HepG2 (cell line): ENCODE measurements at regions not wholly inside any gene's neighbourhood (a gene's known extent, or its start where the extent isn't known, plus 50 kb on each side); places are given as distances from the start of the nearest gene placed in this dataset.

Experiments used
- ATAC-seq: fragments of 200-7000 bp; cut with Tn5 transposase; 3 replicates; pipeline ENCODE4 v1.9.1; 2020; ENCODE audit warnings: mild to moderate bottlenecking, moderate library complexity
- BruUV-seq: library from RNA; stranded (reverse); fragments of 400-500 nt; replicated peaks from 2 replicates; lab custom pipeline; 2021; lab: Mats Ljungman, UMichigan
- CTCF ChIA-PET: fragments of 300-600 bp; formaldehyde crosslinking; extraction: SDS; loops from one replicate; lab custom pipeline; 2021; ENCODE audit warnings: low total read pairs, inconsistent platforms, low intra/inter-chr PET ratio; lab: Yijun Ruan, JAX
- POLR2A ChIA-PET: fragments of 350-600 bp; sonication (Branson Sonifier 250); formaldehyde crosslinking; loops from one replicate; lab custom pipeline; 2020; ENCODE audit warnings: antibody characterized with exemption, inconsistent platforms; lab: Yijun Ruan, JAX
- DNase-seq: peaks from one replicate; pipeline ENCODE4 v3.0.0-alpha.2; 2015; ENCODE audit warnings: low spot score
- FAIRE-seq: peaks from 3 replicates; lab custom pipeline; 2011; peaks lifted over from hg19 to GRCh38; lab: Jason Lieb, UNC
- H2AFZ ChIP-seq: one replicate; pipeline ENCODE4 v1.6.1; 2011; ENCODE audit warnings: low read length, inconsistent platforms
- H3K27ac ChIP-seq: fragments of 300-600 bp; 3 replicates; pipeline ENCODE4 v1.8.0; 2011; ENCODE audit warnings: mixed run types, mild to moderate bottlenecking, mixed read lengths, low read length, inconsistent platforms; ENCODE audit not compliant: insufficient read depth; ENCODE audit errors: extremely low read length
- H3K27me3 ChIP-seq, 2 experiments: fragments of 200-600 bp in 1 of 2; 2 replicates in 1 of 2; 3 replicates in 1 of 2; pipeline versions ENCODE4 v1.6.0 to v1.8.0; 2011; ENCODE audit warnings: low read length in 2 of 2, mild to moderate bottlenecking in 2 of 2, moderate library complexity in 2 of 2, inconsistent platforms in 1 of 2; ENCODE audit not compliant: insufficient read depth in 2 of 2, control insufficient read depth in 1 of 2
- H3K36me3 ChIP-seq, 2 experiments: fragments of 200-600 bp in 1 of 2; replicated peaks in 1 of 2; 2 replicates in 1 of 2; 3 replicates in 1 of 2; pipeline versions ENCODE4 v1.5.1 to v1.8.0; 2011; ENCODE audit warnings: low read length in 2 of 2, inconsistent platforms in 1 of 2; ENCODE audit not compliant: insufficient read depth in 2 of 2, control insufficient read depth in 1 of 2
- H3K4me1 ChIP-seq: 2 replicates; pipeline ENCODE4 v1.5.1; 2012; ENCODE audit warnings: low read length, inconsistent platforms; ENCODE audit not compliant: insufficient read depth
- H3K4me2 ChIP-seq: 2 replicates; pipeline ENCODE4 v1.6.0; 2011; ENCODE audit warnings: low read depth, low read length, inconsistent platforms
- H3K4me3 ChIP-seq, 3 experiments: fragments of 200-600 bp in 1 of 3; sonication (generic), shearing (Covaris generic) in 1 of 3; replicated peaks in 1 of 3; 2 replicates each; pipeline ENCODE4 v1.5.1; 2011 to 2016; ENCODE audit warnings: low read length in 3 of 3, inconsistent platforms in 2 of 3, low read depth in 2 of 3, mild to moderate bottlenecking in 2 of 3, control low read depth in 1 of 3, mixed read lengths in 1 of 3; ENCODE audit not compliant: insufficient read depth in 1 of 3
- H3K79me2 ChIP-seq: one replicate; pipeline ENCODE4 v1.6.1; 2011; ENCODE audit warnings: low read length, inconsistent platforms; ENCODE audit not compliant: insufficient read depth
- H3K9ac ChIP-seq: 2 replicates; pipeline ENCODE4 v1.6.0; 2011; ENCODE audit warnings: mild to moderate bottlenecking, low read depth, low read length, inconsistent platforms; ENCODE audit not compliant: insufficient read depth
- H3K9me3 ChIP-seq: 2 replicates; pipeline ENCODE4 v1.5.1; 2012; ENCODE audit warnings: mild to moderate bottlenecking, low read length
- H4K20me1 ChIP-seq: 2 replicates; pipeline ENCODE4 v1.6.0; 2011; ENCODE audit warnings: inconsistent platforms, mild to moderate bottlenecking, low read length, moderate library complexity; ENCODE audit not compliant: insufficient read depth
- ARNTL ChIP-seq: sonication (generic); formaldehyde crosslinking; IDR thresholded peaks from 2 replicates; pipeline ENCODE4 v1.4.0; 2020; ENCODE audit warnings: mild to moderate bottlenecking, missing genetic modification reagents
- CC2D1A ChIP-seq: sonication (generic); formaldehyde crosslinking; IDR thresholded peaks from 2 replicates; pipeline ENCODE4 v1.8.1; 2023; ENCODE audit warnings: mild to moderate bottlenecking, missing genetic modification reagents
- DR1 ChIP-seq: sonication (generic); formaldehyde crosslinking; IDR thresholded peaks from 2 replicates; pipeline ENCODE4 v1.8.0; 2021; ENCODE audit warnings: mild to moderate bottlenecking, missing genetic modification reagents, inconsistent platforms
- GABPA ChIP-seq, 2 experiments: IDR thresholded peaks; 2 replicates each; pipeline ENCODE4 v1.6.1; 2011 to 2016; ENCODE audit warnings: low read depth in 2 of 2, low read length in 1 of 2, missing biosample characterization in 1 of 2, missing genetic modification characterization in 1 of 2
- JDP2 ChIP-seq: sonication (generic); formaldehyde crosslinking; IDR thresholded peaks from 2 replicates; pipeline ENCODE4 v1.8.1; 2022; ENCODE audit warnings: missing genetic modification reagents, borderline replicate concordance
- MAFK ChIP-seq, 2 experiments: IDR thresholded peaks in 1 of 2; conservative IDR thresholded peaks in 1 of 2; 2 replicates each; pipeline ENCODE4 v1.6.1; 2011; ENCODE audit warnings: improper control_type of control experiment in 2 of 2, low read length in 2 of 2
- PHB2 ChIP-seq: fragments of 450-650 bp; IDR thresholded peaks from 2 replicates; pipeline ENCODE4 v1.6.1; 2018; ENCODE audit not compliant: partially characterized antibody
- ZNF260 ChIP-seq: sonication (generic); formaldehyde crosslinking; IDR thresholded peaks from 2 replicates; pipeline ENCODE4 v1.4.0; 2020; ENCODE audit warnings: missing genetic modification reagents, low read depth, mild to moderate bottlenecking, borderline replicate concordance
- ZNF382 ChIP-seq: sonication (generic); formaldehyde crosslinking; IDR thresholded peaks from 2 replicates; pipeline ENCODE4 v1.5.0; 2020; ENCODE audit warnings: missing genetic modification reagents, mild to moderate bottlenecking, borderline replicate concordance
- ZNF777 ChIP-seq: sonication (generic); formaldehyde crosslinking; IDR thresholded peaks from 2 replicates; pipeline ENCODE4 v1.4.0; 2020; ENCODE audit warnings: missing genetic modification reagents
- WGBS: methylation state at CpG from one replicate; pipeline ENCODE4 v1.1.6; 2017; ENCODE audit warnings: low lambda C conversion rate; 5-methylcytosine and 5-hydroxymethylcytosine counted together
- in situ Hi-C: cut with HindIII; loops from 2 replicates; pipeline ENCODE4 v1.10.0; 2017; ENCODE audit warnings: low pct_unique_long_range_greater_than_20kb; ENCODE audit not compliant: extremely low pct_ligation_motif_present
- intact Hi-C: fragments of 100-400 bp; cut with micrococcal nuclease; formaldehyde crosslinking; loops from one replicate; pipeline ENCODE4 v1.10.0; 2022; ENCODE audit not compliant: unreplicated experiment
- TF ChIP-seq, protein P1 (sequence below): sonication (generic); formaldehyde crosslinking; IDR thresholded peaks from 2 replicates; pipeline ENCODE4 v1.5.0; 2020; ENCODE audit warnings: mild to moderate bottlenecking, missing genetic modification reagents
- TF ChIP-seq, protein P2 (sequence below): sonication (generic); formaldehyde crosslinking; IDR thresholded peaks from 2 replicates; pipeline ENCODE4 v1.4.0; 2020; ENCODE audit warnings: missing genetic modification reagents

DNA sequence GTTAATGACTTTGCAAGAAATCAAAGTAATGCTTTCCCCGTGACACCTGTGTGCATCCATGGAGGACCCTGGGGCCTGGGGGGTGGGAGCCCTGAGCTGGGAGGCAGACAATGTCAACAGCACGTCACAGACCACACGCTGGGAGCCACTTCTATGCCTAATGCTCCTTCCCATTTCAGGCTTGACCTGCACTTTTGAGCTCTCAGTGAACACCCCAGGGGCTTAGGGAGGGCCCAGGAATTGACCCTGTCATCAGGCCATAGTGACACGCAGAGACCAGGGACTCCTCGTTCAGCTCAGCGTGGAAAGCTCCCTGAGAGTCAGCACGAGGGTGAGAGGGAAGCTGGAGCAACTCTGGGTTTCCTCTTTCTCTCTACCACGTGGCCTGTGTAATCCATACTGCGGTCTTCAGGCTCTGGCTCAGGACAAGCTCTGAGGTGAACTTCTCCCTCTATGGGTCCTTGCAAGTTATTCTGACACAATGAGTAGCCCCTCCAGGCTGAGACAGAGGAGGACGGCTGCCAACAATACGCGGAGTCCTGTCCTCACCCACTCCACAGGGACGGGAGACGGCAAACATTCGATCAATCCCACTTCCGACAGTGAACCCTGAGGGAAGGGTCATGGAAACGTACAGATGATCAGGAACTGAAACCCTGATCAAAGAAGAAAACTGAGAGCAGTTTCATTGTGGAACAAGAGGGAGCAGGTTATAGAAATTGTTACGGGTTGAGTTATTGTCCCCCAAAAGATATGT, 130.8 kb upstream of the IRX4 start:
- no peak overlapping the region for H2AFZ ChIP-seq
- H3K27me3 ChIP-seq = peaks cover 4 to 41% of the 10 kb centered on the region in 2 experiments; a peak in 3 of 5 replicates
- H3K79me2 ChIP-seq = no peaks in the 10 kb centered on the region
- POLR2A ChIA-PET = no interaction called here
- TF ChIP-seq MAFK (conservative IDR thresholded peaks at IDR 0.05 in 1 of 2, IDR thresholded peaks at IDR 0.05 in 1 of 2; ENCODE audit: low read length in 2 of 2) (no peak), JDP2 (CRISPR knock-in tag) (no peak), ZNF382 (CRISPR knock-in tag) (no peak), CC2D1A (CRISPR knock-in tag) (no peak), ZNF260 (CRISPR knock-in tag) (no peak), ARNTL (CRISPR knock-in tag) (no peak), DR1 (CRISPR knock-in tag) (no peak), PHB2 (no peak), GABPA (IDR thresholded peaks at IDR 0.05; ENCODE audit: low read depth, low read length) (no peak), GABPA (CRISPR knock-in tag; IDR thresholded peaks at IDR 0.05; ENCODE audit: low read depth) (no peak), ZNF777 (no peak)
- TF ChIP-seq, protein P1, sequence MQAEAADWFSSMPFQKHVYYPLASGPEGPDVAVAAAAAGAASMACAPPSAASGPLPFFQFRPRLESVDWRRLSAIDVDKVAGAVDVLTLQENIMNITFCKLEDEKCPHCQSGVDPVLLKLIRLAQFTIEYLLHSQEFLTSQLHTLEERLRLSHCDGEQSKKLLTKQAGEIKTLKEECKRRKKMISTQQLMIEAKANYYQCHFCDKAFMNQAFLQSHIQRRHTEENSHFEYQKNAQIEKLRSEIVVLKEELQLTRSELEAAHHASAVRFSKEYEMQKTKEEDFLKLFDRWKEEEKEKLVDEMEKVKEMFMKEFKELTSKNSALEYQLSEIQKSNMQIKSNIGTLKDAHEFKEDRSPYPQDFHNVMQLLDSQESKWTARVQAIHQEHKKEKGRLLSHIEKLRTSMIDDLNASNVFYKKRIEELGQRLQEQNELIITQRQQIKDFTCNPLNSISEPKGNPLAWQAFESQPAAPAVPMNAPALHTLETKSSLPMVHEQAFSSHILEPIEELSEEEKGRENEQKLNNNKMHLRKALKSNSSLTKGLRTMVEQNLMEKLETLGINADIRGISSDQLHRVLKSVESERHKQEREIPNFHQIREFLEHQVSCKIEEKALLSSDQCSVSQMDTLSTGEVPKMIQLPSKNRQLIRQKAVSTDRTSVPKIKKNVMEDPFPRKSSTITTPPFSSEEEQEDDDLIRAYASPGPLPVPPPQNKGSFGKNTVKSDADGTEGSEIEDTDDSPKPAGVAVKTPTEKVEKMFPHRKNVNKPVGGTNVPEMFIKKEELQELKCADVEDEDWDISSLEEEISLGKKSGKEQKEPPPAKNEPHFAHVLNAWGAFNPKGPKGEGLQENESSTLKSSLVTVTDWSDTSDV (CRISPR knock-in tag) = no peak
- TF ChIP-seq, protein P2, sequence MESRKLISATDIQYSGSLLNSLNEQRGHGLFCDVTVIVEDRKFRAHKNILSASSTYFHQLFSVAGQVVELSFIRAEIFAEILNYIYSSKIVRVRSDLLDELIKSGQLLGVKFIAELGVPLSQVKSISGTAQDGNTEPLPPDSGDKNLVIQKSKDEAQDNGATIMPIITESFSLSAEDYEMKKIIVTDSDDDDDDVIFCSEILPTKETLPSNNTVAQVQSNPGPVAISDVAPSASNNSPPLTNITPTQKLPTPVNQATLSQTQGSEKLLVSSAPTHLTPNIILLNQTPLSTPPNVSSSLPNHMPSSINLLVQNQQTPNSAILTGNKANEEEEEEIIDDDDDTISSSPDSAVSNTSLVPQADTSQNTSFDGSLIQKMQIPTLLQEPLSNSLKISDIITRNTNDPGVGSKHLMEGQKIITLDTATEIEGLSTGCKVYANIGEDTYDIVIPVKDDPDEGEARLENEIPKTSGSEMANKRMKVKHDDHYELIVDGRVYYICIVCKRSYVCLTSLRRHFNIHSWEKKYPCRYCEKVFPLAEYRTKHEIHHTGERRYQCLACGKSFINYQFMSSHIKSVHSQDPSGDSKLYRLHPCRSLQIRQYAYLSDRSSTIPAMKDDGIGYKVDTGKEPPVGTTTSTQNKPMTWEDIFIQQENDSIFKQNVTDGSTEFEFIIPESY (CRISPR knock-in tag) = no peak
- BruUV-seq = no TSS peak
- H4K20me1 ChIP-seq = no peaks in the 10 kb centered on the region
- H3K9ac ChIP-seq = no peak overlapping the region
- FAIRE-seq (no peak), ATAC-seq (peak; percentile 39; the same call in 1 of the 3 replicates), DNase-seq (no peak)
- no peak overlapping the region for H3K4me2 ChIP-seq
- no peaks in the 10 kb centered on the region for H3K4me1 ChIP-seq
- H3K27ac ChIP-seq = no peak overlapping the region
- intact Hi-C loops = no loop called here
- H3K36me3 ChIP-seq = no peaks in the 10 kb centered on the region
- no peaks in the 10 kb centered on the region for H3K9me3 ChIP-seq
- CTCF ChIA-PET = no interaction called here
- H3K4me3 ChIP-seq = no peak overlapping the region
- WGBS = 39% methylated on average over 15 of the region's 18 CpGs
- in situ Hi-C loops = loop anchor here (10.0 kb wide), 1 partner anchor 249 kb away; no protein-coding TSS in a partner anchor
